GM18858 (cell line): ENCODE measurements at regions not wholly inside any gene's neighbourhood (a gene's known extent, or its start where the extent isn't known, plus 50 kb on each side); places are given as distances from the start of the nearest gene placed in this dataset.
"Not testable (repeated sequence)": the region's sequence is repeated elsewhere in the genome, so short reads cannot be mapped to it uniquely, and the experiment has no call there.

Experiments used
- ATAC-seq: cut with Tn5 transposase; IDR thresholded peaks from one replicate; pipeline ENCODE4 v1.9.1; 2021; ENCODE audit not compliant: unreplicated experiment

DNA sequence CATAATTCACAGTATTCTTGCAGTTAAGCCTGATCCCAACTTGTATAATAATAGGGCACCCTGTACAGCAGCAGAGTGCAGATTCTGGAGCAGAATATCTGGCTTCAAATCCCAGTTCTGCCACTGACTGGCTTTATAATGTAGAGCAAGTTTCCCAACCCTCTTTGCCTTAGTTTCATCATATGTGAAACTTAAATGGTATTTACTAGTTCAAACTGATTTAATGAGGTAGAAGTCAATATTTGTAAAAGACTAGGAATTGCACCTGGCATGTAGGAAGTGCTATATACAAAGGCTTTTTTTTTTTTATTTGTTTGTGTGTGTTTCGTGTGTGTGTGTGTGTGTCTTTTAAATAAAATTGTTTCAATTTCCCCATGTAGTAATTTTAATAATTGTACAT lies 125.9 kb downstream of the CCER1 start:
- no peak for ATAC-seq

- ATAC-seq, result no peak
Observed at GRCh38 chr12:90828621-90829020, 126.4 kb downstream of the CCER1 start.

GRCh38 chr12:90827567-90827966 lies 127.4 kb downstream of the CCER1 start:
- no peak for ATAC-seq

GRCh38 chr12:90826036-90826435 lies 128.9 kb downstream of the CCER1 start:
- ATAC-seq, result no peak

- ATAC-seq, result no peak
Observed at GRCh38 chr12:90823859-90824258, 131.1 kb downstream of the CCER1 start.

DNA sequence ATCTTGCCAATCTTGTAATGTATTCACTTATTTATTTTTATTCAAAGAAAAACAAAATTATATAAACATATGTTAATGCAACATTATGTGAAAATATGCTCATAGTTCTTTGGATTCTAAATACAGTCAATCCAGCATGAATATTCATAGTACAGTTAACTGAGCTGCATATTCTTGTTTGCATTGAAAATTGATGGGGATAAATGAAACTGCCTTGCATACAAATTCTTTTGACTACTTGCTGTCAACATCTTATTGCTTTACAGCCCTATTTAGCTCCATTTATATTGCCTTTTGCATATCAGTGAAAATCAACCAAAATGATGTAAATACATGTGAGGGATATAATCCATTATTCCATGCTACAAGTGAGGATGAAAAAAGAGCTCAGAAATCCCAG lies 135.3 kb downstream of the CCER1 start:
- ATAC-seq, result no peak

DNA sequence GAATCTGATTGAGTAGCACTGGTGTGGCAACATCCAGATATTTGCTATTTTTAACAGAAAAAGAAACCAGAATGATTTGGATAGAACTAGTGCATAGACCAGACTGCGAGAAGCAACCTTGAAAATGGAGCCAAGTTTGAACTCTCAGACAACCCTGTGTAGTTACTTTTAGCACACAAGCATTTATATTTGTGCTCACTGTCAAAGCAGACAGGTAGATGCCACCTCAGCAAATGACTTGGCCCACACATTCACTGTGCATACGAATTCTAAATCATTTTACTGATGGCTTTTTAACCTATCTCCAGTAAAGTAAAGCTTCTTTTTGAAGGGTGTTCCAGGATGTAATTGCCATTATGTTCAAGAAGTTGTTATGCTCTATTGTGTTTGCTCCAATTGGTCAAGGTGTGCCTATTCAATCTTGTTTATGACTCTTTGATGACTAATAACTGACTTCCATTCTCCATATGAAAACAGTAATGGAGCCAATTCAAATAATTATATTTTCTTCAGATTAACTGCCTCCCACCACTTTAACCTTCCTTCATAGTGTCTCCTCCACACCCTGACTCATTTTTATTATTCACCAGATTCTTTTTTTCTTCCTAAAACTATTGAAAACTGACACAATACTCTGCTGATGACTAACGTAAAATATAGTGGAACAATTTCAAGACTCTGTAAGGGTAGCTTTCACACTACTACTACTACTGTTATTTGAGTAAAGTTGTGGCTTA lies 138.5 kb downstream of the CCER1 start:
- ATAC-seq, result no peak

DNA sequence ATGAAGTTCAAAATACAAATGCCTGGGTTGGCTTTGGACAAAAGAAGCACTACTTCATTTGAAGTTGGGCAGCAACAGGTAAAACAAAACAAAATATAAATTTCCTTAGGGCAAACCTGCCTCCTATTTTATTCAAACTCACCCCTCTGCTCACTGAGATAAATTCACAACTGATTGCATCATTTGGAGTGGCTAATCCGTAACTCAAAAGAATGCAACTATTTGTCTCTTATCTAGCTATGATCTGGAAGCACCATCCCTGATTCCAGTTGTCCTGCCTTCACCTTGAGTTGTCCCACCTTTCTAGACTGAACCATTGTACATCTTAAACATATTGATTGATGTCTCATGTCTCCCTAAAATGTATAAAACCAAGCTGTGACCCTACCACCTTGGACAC lies 145.0 kb downstream of the CCER1 start:
- no peak for ATAC-seq

GRCh38 chr12:90808568-90808967 lies 146.4 kb downstream of the CCER1 start:
- no peak for ATAC-seq

DNA sequence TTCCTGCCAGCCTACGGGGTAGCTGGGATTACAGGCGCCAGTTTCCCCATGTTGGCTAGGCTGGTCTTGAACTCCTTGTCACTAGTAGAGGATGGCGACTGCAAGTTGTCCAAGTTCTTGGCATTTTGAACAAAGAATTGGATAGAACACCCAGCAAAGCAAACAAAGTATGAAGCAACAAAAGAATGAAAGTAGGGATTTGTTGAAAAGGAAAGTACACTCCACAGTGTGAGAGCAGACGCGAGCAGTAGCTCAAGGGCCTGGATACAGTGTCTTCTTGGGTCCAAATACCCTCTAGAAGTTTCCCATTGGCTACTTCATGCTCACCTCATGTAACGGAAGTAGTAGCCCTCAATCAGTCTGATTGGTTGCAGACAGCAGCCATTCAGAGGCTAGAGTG lies 152.2 kb downstream of the CCER1 start:
- ATAC-seq, result no peak

DNA sequence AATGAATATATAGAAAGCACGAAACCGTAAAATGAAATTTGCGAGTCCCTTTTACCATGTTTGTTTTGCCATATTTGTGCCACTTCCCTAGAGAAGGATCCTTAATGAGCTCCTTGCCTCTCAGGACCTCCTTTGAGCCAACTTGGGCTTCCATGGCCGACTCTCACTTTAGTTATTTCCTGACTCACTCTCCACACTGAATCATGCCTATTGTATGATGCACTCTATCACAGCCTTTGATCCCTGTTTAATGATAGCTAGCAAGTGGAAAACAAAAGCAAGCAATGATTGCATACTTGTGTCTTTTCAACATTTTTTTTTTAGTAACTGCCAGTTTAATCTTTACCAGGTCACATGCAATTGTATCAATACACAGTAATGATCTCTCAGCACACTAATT lies 153.2 kb downstream of the CCER1 start:
- ATAC-seq, result no peak

DNA sequence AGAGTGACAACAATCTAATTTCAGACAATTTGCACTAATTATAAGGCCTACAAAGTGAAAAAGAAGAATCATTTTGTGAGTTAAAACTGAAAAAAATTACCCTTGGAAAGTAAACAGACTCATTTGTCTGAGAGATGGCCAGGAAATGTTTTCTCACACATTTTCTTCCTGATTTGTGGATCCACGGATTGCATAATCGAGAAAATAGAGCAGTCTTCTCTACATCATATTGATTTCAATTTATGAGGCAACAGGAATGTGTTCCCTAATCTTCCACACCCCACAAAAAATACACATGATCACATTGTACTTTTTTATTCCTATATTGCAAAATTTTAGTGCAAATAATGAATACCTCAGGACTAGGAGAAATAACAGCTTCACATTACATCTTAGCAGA lies 160.8 kb downstream of the CCER1 start:
- ATAC-seq, result no peak

DNA sequence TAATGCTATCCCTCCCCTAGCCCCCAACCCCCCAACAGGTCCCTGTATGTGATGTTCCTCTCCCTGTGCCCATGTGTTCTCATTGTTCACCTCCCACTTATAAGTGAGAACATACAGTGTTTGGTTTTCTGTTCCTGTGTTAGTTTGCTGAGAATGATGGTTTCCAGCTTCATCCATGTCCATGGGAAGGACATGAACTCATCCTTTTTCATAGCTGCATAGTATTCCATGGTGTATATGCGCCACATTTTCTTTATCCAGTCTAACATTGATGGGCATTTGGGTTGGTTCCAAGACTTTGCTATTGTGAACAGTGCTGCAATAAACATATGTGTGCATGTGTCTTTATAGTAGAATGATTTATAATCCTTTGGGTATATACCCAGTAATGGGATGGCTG lies 162.3 kb downstream of the CCER1 start:
- not testable (repeated sequence) for ATAC-seq

DNA sequence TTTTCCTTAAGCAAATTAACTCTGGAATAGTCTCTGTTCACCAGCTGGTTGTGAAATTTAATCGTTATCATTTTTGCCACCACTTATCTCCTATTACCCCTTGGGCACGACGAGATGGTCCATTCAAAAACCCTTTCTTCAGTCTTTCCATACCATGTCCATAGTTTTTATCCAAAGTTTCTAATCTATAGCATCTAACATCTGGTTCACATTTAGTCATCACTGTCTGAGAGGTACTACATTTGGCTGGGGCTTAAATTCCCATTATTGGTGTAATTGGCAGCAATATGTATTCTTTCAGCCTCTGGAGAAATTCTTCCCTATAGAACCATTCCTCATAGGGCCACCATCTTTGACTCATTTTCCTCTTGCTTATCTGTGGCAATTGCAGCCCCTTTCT lies 163.5 kb downstream of the CCER1 start:
- no peak for ATAC-seq

DNA sequence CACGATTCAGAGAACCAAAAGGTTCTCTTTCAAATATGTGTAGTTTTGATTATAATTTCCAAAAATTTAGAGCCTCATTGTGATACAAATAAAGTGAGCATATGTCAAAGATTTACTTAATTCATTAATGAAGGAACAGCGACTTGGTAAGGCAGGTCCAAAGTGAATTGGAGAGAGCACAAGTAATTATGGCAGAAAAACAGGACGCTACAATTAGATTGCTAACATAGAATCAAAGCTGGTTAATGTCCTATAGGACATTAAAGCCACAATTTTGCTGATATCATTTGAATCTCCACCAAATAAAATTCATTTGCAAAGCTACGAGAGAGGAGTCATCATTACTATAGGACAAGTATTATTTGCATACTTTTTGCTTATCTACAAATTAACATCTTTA lies 164.2 kb downstream of the CCER1 start:
- ATAC-seq, result no peak

- no peak for ATAC-seq
Observed at GRCh38 chr12:90773491-90773890, 181.5 kb downstream of the CCER1 start.

DNA sequence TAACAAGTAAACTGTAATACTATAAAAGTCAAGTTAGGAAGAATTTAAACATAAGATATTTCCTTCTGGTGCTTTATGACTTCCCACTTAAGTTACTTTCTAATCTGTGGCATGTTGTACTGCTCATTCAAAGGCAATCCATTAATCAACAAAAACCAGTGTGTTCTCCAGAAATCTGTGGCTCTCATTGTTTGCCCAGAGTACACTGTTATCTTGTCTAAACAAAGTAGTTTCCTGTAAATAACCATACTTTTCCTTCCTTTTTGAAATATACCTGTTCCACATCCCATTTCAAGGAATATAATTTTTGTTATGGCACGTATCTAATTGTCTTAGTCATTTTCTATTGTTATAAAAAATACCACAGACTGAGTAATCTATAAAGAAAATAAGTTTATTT lies 184.1 kb downstream of the CCER1 start:
- no peak for ATAC-seq

- ATAC-seq, result no peak
Observed at GRCh38 chr12:90757957-90758356, 197.0 kb downstream of the CCER1 start.

DNA sequence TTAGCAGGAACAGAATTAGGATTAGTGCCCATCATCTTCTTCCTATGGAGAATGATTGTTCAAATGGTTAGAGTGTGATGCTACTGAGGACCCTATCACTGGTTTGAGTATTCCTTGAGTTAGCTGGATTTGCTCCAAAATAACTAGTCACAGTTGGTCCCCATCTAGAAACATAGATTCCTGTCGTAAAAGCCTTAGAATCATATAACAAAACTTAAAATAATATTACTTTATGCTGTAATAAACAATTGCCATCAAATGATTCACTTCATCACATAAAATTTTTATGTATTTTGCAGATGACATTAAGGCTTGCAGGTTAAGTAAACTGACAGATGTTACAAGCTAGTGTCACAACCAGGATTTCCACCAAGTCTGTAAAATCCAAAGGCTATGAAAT lies 209.8 kb downstream of the CCER1 start:
- ATAC-seq, result no peak

- no peak for ATAC-seq
Observed at GRCh38 chr12:90741611-90742010, 213.4 kb downstream of the CCER1 start.

DNA sequence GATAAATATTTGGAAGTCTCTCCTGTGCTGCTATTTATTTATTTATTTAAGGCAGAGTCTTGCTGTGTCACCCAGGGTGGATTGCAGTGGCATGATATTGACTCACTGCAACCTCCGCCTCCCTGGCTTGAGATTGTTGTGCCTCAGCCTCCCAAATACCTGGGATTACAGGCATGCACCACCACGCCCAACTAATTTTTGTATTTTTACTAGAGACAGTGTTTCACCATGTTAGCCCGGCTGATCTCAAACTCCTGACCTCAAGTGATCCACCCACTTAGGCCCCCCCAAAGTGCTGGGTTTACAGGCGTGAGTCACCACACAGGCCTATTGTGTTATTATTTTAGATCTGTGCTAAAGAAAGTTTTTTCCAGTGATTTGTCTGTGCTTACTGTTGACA lies 225.2 kb downstream of the CCER1 start:
- no peak for ATAC-seq

DNA sequence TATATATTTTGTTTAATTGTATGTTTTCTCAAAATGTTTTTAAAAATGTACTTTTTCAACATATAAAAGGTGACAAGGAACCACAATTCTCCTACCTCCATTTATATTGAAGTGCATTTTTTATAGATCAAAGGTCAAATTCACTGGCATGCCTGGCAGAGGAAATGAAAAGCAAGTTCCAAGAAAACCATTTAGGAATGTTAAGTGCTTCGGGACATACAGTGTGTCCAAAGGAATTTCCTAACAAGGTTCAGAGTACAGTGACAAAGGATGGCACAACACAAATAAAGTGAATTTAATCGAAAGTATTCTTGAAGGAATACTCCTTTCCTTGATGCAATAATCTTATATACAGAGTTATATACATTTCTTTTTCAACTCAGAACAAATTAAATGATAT lies 242.3 kb downstream of the CCER1 start:
- ATAC-seq, result no peak

DNA sequence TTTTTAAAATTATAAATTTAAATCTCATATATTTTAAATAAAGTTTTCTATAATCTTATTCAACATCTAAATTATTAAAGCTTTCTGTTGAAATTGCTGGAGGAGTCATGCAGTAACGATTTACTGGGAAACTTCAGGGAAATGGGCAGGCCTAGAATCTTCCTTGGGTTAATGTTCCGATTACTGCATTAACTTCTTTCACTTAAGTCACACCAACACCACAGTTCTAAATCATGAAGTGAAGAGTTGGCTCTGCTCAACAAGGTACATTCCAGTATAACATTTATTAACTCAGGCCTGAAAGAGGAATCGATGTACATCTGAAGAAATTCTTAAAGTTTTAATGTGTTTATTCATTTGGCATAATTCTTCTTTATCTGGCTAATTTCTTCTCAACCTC lies 244.3 kb downstream of the CCER1 start:
- no peak for ATAC-seq
